NCI-H2171 (cell line): ENCODE measurements at regions not wholly inside any gene's neighbourhood (a gene's known extent, or its start where the extent isn't known, plus 50 kb on each side); places are given as distances from the start of the nearest gene placed in this dataset.
"Not testable (repeated sequence)": the region's sequence is repeated elsewhere in the genome, so short reads cannot be mapped to it uniquely, and the experiment has no call there.

Source experiments
- DNase-seq: peaks from one replicate; lab custom pipeline; 2025; lab: John Stamatoyannopoulos, UW

DNA sequence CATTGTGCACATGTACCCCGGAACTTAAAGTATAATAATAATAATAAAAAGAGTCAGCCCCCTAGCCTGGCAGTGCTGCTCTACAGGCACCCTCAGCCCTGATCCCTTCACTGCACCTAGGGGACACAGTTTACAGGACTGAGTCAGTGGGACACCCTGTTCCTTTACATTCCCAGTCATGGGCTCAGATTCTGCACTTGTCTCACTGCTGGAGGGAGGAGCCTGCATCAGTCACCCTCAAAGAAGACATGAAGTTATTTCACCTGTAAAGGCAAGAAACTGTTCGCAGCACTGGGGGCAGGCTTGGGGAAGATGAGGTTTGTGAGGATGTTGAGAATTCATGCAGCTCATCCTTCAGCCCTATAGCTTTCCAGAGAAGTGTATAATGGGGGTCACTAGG, 50.7 kb upstream of the VPREB1 start:
- no peak for DNase-seq

DNA sequence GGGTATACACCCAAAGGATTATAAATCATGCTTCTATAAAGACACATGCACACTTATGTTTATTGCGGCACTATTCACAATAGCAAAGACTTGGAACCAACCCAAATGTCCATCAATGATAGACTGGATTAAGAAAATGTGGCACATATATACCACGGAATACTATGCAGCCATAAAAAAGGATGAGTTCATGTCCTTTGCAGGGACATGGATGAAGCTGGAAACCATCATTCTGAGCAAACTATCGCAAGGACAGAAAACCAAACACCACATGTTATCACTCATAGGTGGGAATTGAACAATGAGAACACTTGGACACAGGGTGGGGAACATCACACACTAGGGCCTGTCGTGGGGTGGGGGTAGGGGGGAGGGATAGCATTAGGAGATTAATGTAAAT, 51.1 kb upstream of the VPREB1 start:
- not testable (repeated sequence) for DNase-seq

DNA sequence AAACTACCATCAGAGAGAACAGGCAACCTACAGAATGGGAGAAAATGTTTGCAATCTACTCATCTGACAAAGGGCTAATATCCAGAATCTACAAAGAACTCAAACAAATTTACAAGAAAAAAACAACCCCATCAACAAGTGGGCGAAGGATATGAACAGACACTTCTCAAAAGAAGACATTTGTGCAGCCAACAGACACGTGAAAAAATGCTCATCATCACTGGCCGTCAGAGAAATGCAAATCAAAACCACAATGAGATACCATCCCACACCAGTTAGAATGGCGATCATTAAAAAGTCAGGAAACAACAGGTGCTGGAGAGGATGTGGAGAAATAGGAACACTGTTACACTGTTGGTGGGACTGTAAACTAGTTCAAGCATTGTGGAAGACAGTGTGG, 51.6 kb upstream of the VPREB1 start:
- DNase-seq: not testable (repeated sequence)

DNA sequence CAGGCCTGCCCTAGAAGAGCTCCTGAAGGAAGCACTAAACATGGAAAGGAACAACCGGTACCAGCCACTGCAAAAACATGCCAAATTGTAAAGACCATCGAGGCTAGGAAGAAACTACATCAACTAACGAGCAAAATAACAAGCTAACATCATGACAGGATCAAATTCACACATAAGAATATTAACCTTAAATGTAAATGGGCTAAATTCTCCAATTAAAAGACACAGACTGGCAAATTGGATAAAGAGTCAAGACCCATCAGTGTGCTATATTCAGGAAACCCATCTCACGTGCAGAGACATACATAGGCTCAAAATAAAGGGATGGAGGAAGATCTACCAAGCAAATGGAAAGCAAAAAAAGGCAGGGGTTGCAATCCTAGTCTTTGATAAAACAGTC, 54.8 kb upstream of the VPREB1 start:
- DNase-seq: not testable (repeated sequence)

DNA sequence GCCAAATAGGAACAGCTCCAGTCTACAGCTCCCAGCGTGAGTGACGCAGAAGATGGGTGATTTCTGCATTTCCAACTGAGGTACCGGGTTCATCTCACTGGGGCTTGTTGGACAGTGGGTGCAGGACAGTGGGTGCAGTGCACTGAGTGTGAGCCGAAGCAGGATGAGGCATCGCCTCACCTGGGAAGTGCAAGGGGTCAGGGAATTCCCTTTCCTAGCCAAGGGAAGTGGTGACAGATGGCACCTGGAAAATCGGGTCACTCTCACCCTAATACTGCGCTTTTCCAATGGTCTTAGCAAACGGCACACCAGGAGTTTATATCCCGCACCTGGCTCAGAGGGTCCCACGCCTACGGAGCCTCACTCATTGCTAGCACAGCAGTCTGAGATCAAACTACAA, 56.7 kb upstream of the VPREB1 start:
- DNase-seq: not testable (repeated sequence)

DNA sequence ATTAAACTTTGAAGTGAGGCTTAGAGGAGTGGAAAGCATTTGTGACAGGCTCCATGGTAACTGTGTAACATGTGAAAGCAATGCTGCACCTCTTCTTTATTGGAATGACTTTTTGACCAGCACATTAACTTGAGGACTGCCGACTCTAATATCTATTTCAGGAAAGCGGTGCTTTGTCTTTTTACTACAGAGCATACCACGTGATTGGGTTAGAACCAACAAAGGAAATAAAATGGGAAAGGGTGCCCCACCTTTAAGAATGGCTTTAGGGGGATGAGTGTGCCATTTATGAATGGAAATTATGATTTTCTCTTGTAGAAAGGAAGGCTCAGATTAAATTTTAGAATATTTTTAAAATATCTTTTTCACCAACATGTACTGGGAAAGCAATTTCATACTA, 57.3 kb upstream of the VPREB1 start:
- DNase-seq: no peak

DNA sequence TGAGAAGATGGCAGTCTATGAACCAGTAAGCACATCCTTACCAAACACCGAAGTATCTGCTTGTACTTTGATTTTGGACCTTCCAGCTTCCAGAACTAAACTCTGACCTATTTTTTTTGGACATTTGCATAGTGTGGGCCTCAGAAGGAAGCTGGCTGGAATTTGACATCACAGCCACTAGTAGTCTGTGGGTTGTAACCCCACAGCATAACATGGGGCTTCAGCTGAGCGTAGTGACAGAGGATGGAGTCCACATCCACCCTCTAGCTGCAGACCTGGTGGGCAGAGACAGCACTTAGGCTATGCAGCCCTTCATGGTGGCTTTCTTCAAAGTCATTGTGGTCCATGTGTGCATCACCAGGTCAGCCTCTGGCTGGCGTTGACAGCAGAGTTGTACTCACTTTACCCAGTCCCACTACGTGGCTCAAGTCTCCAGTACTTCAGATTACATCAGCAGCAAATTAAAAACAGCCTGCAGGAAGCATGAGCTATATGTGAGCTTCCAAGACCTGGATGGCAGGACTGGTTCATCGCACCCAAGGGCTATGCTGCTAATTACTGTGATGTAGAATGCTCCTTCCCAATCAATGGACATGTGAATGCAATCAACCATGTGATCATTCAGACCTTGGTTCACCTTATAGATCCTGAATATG, 58.6 kb upstream of the VPREB1 start:
- no peak for DNase-seq

DNA sequence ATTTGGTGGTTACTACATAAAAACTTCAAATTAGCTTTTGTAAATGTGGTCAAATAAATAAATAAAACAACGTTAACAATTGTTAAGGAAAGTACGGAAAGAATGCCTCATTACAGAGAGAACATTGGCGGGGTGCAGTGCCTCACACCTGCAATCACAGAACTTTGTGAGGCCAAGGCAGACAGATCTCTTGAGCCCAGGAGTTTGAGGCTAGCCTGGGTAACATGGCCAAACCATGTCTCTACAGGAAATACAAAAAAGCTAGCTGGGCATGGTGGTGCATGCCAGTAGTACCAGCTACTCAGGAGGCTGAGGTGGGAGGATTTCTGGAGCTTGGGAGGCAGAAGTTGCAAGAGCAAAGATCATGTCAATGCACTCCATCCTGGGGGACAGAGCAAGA, 59.4 kb upstream of the VPREB1 start:
- no peak for DNase-seq

DNA sequence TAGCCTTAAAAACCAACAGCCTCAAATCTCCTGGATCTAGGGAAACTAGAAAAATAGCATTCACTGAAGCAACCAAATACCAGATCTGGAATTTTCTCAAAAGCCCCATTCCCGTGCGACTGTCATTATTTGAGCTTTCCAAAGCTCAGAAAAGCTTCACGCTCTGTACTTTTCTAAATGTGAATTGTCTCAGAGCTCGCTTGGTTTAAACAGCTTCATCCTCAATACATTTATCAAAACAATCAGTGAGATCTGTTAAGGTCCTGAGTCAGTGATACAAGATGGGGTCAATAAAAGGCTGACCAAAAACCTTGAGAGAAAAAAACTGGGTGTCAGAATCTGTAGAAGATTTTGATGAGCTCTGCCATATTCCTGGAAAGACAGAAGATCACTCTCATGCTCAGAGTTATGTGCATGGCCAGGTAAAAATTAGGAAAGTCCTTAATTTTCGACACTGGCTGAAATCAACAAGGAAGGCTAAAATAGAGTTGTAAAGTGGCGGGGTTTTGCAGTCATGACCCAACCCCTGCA, 60.2 kb upstream of the VPREB1 start:
- no peak for DNase-seq

DNA sequence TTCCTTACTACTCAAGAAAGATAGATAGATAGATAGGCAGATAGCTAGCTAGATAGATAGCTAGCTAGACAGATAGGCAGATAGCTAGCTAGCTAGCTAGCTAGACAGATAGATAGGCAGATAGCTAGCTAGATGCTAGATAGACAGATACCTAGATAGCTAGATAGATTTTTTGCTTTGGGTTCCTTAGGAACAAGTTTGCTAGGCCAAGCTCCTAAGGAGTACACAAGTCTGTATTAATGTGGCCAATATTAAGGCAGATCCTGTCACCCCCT, 61.7 kb upstream of the VPREB1 start:
- no peak for DNase-seq

DNA sequence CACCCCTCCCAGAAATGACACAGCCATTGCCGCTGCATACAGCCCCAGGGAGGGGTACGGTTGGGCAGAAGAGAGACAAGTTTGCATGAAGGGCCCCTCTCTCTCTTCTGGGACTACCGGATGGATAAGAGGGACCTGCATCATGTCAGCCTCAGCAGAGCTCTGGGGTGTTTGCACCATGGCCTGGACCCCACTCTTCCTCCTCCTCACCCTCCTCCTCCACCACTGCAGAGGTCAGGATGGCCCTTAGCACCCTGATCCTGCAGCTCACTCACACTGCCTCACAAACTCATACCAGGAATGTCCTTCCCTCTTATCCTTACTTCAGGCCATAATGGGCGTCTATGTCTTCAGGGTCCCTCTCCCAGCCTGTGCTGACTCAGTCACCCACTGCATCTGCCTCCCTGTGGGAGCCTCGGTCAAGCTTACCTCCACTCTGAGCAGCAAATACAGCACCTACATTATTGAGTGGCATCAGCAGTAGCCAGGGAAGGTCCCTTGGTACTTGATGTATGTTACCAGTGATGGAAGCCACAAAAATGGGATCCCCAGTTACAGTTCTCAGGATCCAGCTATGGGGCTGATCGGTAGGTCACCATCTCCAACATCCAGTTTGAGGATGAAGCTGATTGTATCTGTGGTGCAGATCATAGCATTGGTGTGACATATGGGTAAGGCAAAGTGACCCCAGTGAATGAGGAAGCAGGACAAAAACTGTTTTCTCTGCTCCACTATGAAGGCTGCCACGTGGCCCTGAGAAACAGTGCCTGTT, 62.2 kb upstream of the VPREB1 start:
- DNase-seq: no peak

DNA sequence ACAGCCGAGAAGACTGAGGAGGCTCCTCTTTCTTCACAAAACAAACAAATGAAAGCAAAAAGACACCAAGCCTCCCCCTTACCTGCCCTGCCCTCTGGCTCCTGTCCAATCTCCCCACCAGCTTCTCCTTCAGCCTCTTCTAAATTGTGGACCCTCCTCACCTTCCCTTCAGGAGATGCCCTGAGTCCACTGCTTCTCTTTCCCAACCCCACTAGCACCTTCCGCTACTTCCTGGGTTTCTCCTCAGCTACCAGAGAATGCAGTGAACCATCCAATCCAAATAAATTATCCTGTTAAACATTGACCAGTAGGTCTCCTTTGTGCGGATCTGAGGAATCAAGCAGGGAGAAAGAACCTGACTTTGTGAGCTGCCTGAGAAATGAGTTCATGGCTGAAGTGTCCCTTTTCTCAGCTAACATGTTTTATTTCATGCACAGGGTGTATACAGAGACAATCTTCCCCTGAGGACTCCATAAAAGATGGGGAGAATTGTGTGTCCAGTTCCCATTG, 63.2 kb upstream of the VPREB1 start:
- DNase-seq: no peak

DNA sequence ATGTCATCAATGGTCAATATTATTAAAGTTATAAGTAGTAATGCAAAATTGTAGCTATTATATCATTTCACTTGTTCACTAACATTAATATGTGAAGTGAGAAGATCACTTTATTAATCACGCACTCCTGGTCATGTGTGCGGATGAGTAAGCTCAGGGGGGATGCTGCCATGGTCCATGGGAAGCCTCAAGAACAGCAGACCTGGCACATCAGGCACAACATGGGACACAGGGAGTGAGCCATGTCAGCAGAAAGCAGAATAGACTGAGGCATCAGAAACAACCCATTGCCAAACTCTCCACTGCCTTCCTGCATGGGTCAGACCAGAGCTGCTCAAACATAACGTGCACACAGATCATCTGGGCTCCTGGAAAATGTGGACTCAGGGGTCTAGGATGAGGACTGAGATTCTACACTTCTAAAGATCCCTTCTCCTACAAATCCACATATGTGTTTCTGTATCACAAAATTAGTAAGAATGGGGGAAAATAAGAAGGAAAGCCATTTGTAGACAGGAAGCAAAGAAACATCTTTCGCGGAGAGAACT, 63.8 kb upstream of the VPREB1 start:
- DNase-seq: no peak

DNA sequence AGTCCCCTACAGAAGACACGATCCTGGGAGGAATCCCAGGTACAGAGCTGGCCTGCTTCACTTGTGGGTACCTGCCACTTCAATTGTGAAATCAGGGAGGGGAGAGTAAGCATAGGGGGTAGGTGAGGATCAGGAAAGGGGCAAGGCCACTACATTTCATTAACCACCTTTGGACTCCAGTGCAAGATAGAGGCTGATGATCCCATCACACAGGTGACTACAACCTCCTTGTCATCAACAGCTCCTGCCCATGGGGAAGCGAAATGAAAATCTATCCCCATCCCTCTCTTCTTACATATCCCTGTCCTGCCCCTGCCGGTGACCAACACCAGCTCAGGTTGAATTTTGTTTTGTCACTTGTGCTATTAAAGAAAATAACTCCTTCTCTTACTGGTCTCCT, 64.7 kb upstream of the VPREB1 start:
- DNase-seq: no peak

DNA sequence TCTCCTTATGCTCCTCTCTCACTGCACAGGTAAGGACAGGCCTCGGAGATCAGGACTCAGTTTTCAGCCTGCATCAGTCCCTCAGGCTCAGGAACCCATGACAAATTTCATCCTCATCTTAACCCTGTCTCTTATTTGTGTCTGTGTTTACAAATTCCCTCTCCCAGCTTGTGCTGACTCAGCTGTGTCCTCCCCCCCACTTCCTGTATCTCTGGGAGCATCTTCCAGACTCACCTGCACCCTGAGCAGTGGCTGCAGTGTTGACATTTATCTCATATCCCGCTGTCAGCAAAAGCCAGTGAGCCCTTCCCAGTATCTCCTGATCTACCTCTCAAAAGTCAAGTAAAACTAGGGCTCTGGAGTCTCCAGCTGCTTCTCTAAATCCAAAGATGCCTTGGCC, 65.6 kb upstream of the VPREB1 start:
- no peak for DNase-seq

DNA sequence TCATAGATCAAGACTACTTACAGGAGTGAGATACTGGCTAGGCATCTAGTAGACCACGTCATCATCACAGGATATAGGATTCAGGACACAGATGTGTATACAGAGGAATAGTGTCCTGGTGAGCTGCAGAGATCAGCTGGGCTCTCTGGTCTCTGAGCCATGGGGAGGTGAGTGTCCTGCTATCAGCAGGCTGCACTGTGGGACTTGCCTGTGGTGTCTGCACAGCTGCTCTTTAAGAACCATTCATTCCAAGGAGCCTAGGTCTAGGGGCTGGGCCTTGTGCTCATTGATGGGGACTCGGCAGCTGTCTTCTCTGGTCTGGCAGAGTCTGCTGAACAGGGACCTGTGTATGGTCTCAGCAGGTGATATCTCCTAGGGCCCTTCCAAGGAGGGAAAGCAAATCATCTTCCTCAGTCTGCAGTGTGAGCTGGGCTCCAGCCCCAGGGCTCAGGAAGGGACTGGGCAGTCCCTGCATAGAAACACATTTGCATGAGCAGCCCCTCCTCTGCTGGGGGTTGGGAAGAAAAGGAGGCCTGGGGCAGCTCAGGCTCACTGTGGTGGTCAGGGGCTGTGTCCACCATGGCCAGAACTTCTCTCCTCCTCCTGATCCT, 66.1 kb upstream of the VPREB1 start:
- DNase-seq: no peak

DNA sequence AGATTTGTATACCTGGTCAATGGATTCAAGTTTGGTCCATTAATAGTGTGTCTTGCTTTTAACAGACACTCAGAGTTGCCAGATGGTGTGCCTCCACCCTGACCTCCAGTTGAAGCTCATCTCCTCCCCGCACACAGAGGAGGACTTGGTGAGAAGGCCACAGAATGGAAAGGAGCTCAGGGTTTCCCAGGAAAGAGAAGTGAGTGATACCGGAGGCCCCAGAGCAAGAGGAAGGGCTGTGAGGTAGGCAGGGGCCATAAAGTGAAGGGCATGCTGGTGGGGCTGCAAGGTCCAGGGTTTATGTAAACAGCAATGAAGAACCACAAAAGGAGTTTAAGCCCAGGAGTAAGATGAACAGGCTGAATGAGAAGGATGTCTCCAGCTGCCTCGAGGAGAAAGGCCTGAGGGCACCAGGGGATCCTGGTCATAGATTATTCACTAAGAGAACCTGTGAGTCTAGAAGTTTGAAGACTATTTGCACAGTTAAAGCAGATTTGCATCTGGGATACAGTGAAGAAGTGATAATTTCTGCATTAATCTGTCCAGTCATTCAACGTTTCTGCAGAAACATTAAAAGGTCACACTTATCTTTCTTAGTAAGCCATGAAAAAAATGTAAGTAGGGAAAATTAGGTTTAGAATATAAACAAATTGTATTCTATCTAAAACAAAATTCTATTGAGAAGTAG, 67.5 kb upstream of the VPREB1 start:
- no peak for DNase-seq

DNA sequence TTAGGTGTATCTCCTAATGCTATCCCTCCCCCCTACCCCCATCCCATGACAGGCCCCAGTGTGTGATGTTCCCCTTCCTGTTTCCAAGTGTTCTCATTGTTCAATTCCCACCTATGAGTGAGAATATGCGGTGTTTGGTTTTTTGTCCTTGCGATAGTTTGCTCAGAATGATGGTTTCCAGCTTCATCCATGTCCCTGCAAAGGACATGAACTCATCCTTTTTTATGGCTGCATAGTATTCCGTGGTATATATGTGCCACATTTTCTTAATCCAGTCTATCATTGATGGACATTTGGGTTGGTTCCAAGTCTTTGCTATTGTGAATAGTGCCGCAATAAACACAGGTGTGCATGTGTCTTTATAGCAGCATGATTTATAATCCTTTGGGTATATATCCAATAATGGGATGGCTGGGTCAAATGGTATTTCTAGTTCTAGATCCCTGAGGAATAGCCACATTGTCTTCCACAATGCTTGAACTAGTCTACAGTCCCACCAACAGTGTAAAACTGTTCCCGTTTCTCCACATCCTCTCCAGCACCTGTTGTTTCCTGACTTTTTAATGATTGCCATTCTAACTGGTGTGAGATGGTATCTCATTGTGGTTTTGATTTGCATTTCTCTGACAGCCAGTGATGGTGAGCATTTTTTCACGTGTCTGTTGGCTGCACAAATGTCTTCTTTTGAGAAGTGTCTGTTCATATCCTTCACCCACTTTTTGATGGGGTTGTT, 71.5 kb upstream of the VPREB1 start:
- DNase-seq: not testable (repeated sequence)

DNA sequence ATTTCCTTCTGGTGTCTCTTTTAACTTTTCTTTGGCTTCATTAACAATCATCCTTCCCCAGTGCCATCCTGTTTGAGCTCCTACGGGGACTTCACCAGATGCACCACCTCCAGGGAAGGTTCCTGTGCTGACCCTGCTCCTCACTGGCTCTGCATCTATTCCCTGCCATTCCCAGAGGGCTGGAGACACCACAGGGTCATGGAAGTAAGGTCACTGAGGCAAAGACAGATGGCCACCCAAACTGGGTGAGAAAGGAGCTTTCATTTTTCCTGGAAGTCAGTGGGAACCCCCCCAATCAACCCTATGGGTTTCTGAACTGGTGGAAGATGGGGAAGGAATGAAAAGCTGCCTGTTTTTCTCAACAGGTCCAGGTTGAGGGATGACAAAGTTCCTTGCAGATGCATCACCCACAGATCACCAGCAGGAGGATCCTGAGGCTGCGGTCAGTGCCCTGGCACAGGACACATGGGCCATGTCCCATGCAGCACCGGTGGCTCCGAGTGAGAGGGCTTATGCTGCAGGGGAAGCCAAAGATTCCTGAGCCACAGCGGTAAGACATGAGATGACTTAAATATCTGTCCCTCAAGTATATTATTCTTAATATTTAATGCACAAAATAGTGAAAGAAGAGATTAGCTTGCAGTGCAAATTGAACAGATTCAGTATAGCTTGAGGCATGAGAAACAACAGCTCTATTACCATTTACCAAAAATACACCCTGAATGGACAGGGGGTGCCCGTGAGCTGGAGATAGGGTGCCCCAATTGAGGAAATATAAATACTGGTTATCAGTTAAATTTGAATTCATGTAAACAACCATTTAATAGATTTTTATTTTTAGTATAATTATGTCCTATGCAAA, 73.0 kb upstream of the VPREB1 start:
- no peak for DNase-seq

DNA sequence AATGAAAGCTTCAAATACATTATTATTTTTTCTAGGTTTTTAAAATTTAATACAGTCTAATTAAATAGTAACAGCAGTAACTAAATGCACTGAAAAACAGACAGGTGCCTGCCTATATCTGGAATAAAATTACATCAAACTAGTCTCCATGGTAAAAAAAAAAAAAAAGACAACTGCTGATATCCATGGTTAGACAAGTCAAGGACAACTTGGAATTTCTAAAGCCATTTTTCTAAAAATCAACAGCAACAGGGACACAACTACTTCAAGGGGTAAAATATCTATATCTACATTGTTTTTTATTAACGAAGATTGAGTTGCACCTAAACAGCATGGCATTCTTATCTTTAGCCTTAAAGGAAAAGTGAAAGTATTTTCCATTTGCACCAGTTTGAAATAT, 74.7 kb upstream of the VPREB1 start:
- no peak for DNase-seq
